H1 (cell line): ENCODE measurements at regions not wholly inside any gene's neighbourhood (a gene's known extent, or its start where the extent isn't known, plus 50 kb on each side); places are given as distances from the start of the nearest gene placed in this dataset.

Source experiments
- ASH2L ChIP-seq: fragments of 200-600, 300-600 bp; sonication (generic); IDR thresholded peaks from one replicate; pipeline ENCODE4 v1.7.1; 2017; ENCODE audit warnings: low read length
- JUND ChIP-seq: IDR thresholded peaks from 2 replicates; pipeline ENCODE4 v1.6.1; 2011; ENCODE audit warnings: mild to moderate bottlenecking, improper control_type of control experiment, low read length
- NANOG ChIP-seq: IDR thresholded peaks from 2 replicates; pipeline ENCODE4 v1.6.1; 2011; ENCODE audit warnings: low read length, low read depth, mild to moderate bottlenecking, inconsistent platforms; ENCODE audit not compliant: insufficient read depth, poor library complexity, severe bottlenecking
- SP4 ChIP-seq: IDR thresholded peaks from 2 replicates; pipeline ENCODE4 v1.6.1; 2012; ENCODE audit warnings: low read length, inconsistent platforms
- SRF ChIP-seq: IDR thresholded peaks from 2 replicates; pipeline ENCODE4 v1.6.1; 2011; ENCODE audit warnings: mild to moderate bottlenecking, low read depth, low read length, moderate library complexity

GRCh38 chr5:111998871-111999270 is 241.9 kb upstream of the NREP start (continued):
- TF ChIP-seq JUND (no peak), ASH2L (no peak), SP4 (no peak), NANOG (no peak), SRF (no peak)
